Panc1 (cell line): ENCODE measurements at regions not wholly inside any gene's neighbourhood (a gene's known extent, or its start where the extent isn't known, plus 50 kb on each side); places are given as distances from the start of the nearest gene placed in this dataset.

Experiments
- ATAC-seq: fragments of 200-7000 bp; cut with Tn5 transposase; 2 replicates; pipeline ENCODE4 v1.9.1; 2020; ENCODE audit warnings: mild to moderate bottlenecking, moderate library complexity
- BruUV-seq: library from RNA; stranded (reverse); fragments of 400-500 nt; replicated peaks from 2 replicates; lab custom pipeline; 2021; lab: Mats Ljungman, UMichigan
- CTCF ChIA-PET: fragments of 300-600 bp; sonication (Branson Sonifier 250); formaldehyde crosslinking; loops from one replicate; lab custom pipeline; 2022; ENCODE audit warnings: antibody characterized with exemption; lab: Charles Lee
- POLR2A ChIA-PET: fragments of 300-600 bp; sonication (Branson Sonifier 250); formaldehyde crosslinking; loops from one replicate; lab custom pipeline; 2022; ENCODE audit warnings: antibody characterized with exemption; lab: Charles Lee
- DNase-seq: peaks from one replicate; pipeline ENCODE4 v3.0.0-alpha.2; 2010; ENCODE audit warnings: low read depth, low spot score
- H3K27ac ChIP-seq: 2 replicates; pipeline ENCODE4 v1.5.1; 2011; ENCODE audit warnings: mild to moderate bottlenecking, low read length, inconsistent platforms
- H3K27me3 ChIP-seq: fragments of 200-500 bp; sonication (Bioruptor generic); 2 replicates; pipeline ENCODE4 v1.6.0; 2014; ENCODE audit warnings: low read length, inconsistent platforms; ENCODE audit not compliant: control insufficient read depth, insufficient read depth
- H3K36me3 ChIP-seq: fragments of 200-500 bp; sonication (Bioruptor generic); 2 replicates; pipeline ENCODE4 v1.5.1; 2014; ENCODE audit warnings: inconsistent platforms, mild to moderate bottlenecking, low read length, moderate library complexity; ENCODE audit not compliant: control insufficient read depth, insufficient read depth
- H3K4me1 ChIP-seq: 2 replicates; pipeline ENCODE4 v1.5.1; 2011; ENCODE audit warnings: inconsistent platforms, mild to moderate bottlenecking, low read length, moderate library complexity; ENCODE audit not compliant: control insufficient read depth, insufficient read depth
- H3K4me3 ChIP-seq, 2 experiments: 2 replicates each; pipeline ENCODE4 v1.5.1; 2011 to 2012; ENCODE audit warnings: low read depth in 2 of 2, low read length in 2 of 2, mild to moderate bottlenecking in 2 of 2, inconsistent platforms in 1 of 2, moderate library complexity in 1 of 2
- H3K9me3 ChIP-seq: fragments of 200-500 bp; sonication (Bioruptor generic); 2 replicates; pipeline ENCODE4 v1.5.1; 2014; ENCODE audit warnings: low read depth, mild to moderate bottlenecking, inconsistent platforms, low read length, moderate library complexity; ENCODE audit not compliant: control insufficient read depth, insufficient read depth
- CTCF ChIP-seq: fragments of 450-650 bp; IDR thresholded peaks from 2 replicates; pipeline ENCODE4 v1.5.1; 2017; ENCODE audit warnings: mild to moderate bottlenecking
- POLR2AphosphoS5 ChIP-seq: IDR thresholded peaks from 2 replicates; pipeline ENCODE4 v1.6.1; 2012; ENCODE audit warnings: mild to moderate bottlenecking, low read depth, low read length, moderate library complexity
- REST ChIP-seq, 2 experiments: IDR thresholded peaks; 2 replicates each; pipeline ENCODE4 v1.6.1; 2011 to 2012; ENCODE audit warnings: low read depth in 2 of 2, control low read depth in 1 of 2, low read length in 1 of 2, mild to moderate bottlenecking in 1 of 2, moderate library complexity in 1 of 2; ENCODE audit not compliant: insufficient read depth in 1 of 2
- SIN3A ChIP-seq: IDR thresholded peaks from 2 replicates; pipeline ENCODE4 v1.6.1; 2012; ENCODE audit warnings: low read depth, mild to moderate bottlenecking, low read length, moderate library complexity, borderline replicate concordance; ENCODE audit not compliant: insufficient read depth
- TCF7L2 ChIP-seq: IDR thresholded peaks from 2 replicates; pipeline ENCODE4 v1.6.1; 2011; ENCODE audit warnings: mild to moderate bottlenecking, low read depth, low read length, inconsistent platforms
- in situ Hi-C: cut with HindIII; loops from 2 replicates; pipeline ENCODE4 v1.10.0; 2016; ENCODE audit warnings: low sequenced_read_pairs, low pct_unique_long_range_greater_than_20kb
- intact Hi-C: fragments of 100-400 bp; cut with micrococcal nuclease; formaldehyde crosslinking; loops from one replicate; pipeline ENCODE4 v1.10.0; 2022; ENCODE audit not compliant: unreplicated experiment

DNA sequence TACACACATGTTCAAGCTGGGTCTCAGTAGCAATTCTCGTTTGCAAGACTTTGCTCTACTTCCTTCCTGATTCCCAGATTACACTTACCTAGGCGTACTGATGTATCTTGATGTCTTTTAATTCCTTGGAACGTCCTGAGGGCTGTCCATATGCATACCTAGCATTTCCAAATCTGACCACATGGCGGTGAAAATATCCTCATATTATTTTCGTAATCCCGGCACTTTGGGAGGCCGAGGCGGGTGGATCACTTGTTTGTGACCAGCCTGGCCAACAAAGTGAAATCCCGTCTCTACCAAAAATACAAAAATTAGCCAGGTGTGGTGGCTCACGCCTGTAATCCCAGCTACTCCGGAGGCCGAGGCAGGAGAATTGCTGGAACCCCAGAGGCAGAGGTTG lies 1786.3 kb upstream of the TENM3 start:
- Histone ChIP-seq H3K27me3 (no peaks in the 10 kb centered on the region), H3K27ac (no peak overlapping the region), H3K4me3 (no peak overlapping the region), H3K36me3 (no peaks in the 10 kb centered on the region), H3K9me3 (no peaks in the 10 kb centered on the region), H3K4me1 (no peaks in the 10 kb centered on the region)
- in situ Hi-C loops (no loop called here), intact Hi-C loops (no loop called here)
- DNase-seq (no peak), ATAC-seq (no peak)
- no TSS peak for BruUV-seq
- ChIA-PET CTCF (no interaction called here), POLR2A (no interaction called here)
- TF ChIP-seq SIN3A (no peak), CTCF (no peak), POLR2AphosphoS5 (no peak), REST (IDR thresholded peaks at IDR 0.05; ENCODE audit: insufficient read depth in 1 of 2, low read depth in 2 of 2, low read length in 1 of 2) (no peak), TCF7L2 (no peak)

GRCh38 chr4:180462116-180462515 lies 1781.1 kb upstream of the TENM3 start:
- in situ Hi-C loops = no loop called here

More at GRCh38 chr4:180462116-180462515, 1781.1 kb upstream of the TENM3 start:
- intact Hi-C loops = no loop called here
- TF ChIP-seq TCF7L2 (no peak), SIN3A (no peak), POLR2AphosphoS5 (no peak), CTCF (no peak), REST (IDR thresholded peaks at IDR 0.05; ENCODE audit: insufficient read depth in 1 of 2, low read depth in 2 of 2, low read length in 1 of 2) (no peak)
- Histone ChIP-seq H3K9me3 (no peaks in the 10 kb centered on the region), H3K4me1 (no peaks in the 10 kb centered on the region), H3K36me3 (no peaks in the 10 kb centered on the region), H3K4me3 (no peak overlapping the region), H3K27me3 (no peaks in the 10 kb centered on the region), H3K27ac (no peak overlapping the region)
- DNase-seq = no peak
- ChIA-PET CTCF (no interaction called here), POLR2A (no interaction called here)
- no peak for ATAC-seq
- no TSS peak for BruUV-seq
